ENCODE measurements at regions not wholly inside any gene's neighbourhood (a gene's known extent, or its start where the extent isn't known, plus 50 kb on each side); places are given as distances from the start of the nearest gene placed in this dataset.

GRCh38 chr3:180402471-180403073 lies 199.4 kb upstream of the TTC14 start:
- Histone ChIP-seq H3K27ac (ENCODE audit: low read depth) (no peak overlapping the region), H4K20me1 (replicated peaks; ENCODE audit: insufficient read depth) (no peaks in the 10 kb centered on the region), H3K27me3 (ENCODE audit: insufficient read depth) (no peaks in the 10 kb centered on the region), H3F3A (replicated peaks; ENCODE audit: low read depth) (no peaks in the 10 kb centered on the region), H3K4me2 (no peak overlapping the region), H2AFZ (no peak overlapping the region), H3K4me1 (ENCODE audit: insufficient read depth) (no peaks in the 10 kb centered on the region), H3K36me3 (ENCODE audit: insufficient read depth) (no peaks in the 10 kb centered on the region), H3K79me2 (replicated peaks; ENCODE audit: insufficient read depth) (no peaks in the 10 kb centered on the region), H3K4me3 (no peak overlapping the region), H3K9me2 (ENCODE audit: insufficient read depth) (0 out of 2 replicates have a peak, but pooled peaks cover 3% of the 10 kb centered on the region)
- no peaks in the 10 kb centered on the region for H3K36me3 Mint-ChIP-seq (ENCODE audit: low read depth)
- H3K27me3 Mint-ChIP-seq (ENCODE audit: insufficient read depth, low read depth, poor library complexity), result no peaks in the 10 kb centered on the region
- no peaks in the 10 kb centered on the region for H3K9me3 Mint-ChIP-seq
- TF ChIP-seq NANOG (IDR thresholded peaks at IDR 0.05; ENCODE audit: borderline replicate concordance) (no peak), CTCF (conservative IDR thresholded peaks at IDR 0.05; ENCODE audit: low read depth in 2 of 2) (no peak), CREB1 (CRISPR knock-in tag; IDR thresholded peaks at IDR 0.05; ENCODE audit: low read depth) (no peak), STAT1 (IDR thresholded peaks at IDR 0.05; ENCODE audit: unreplicated experiment) (no peak)
- ATAC-seq (no peak), DNase-seq (ENCODE audit: low spot score) (no peak)
- no peak overlapping the region for H3K27ac Mint-ChIP-seq
- H3K4me1 Mint-ChIP-seq, result no peaks in the 10 kb centered on the region
- H3K4me3 Mint-ChIP-seq, result no peak overlapping the region

- H3K36me3 Mint-ChIP-seq (ENCODE audit: low read depth), result no peaks in the 10 kb centered on the region
- Histone ChIP-seq H3K4me2 (no peak overlapping the region), H3K4me1 (ENCODE audit: insufficient read depth) (no peaks in the 10 kb centered on the region)
- TF ChIP-seq EZH2phosphoT487 (IDR thresholded peaks at IDR 0.05; ENCODE audit: unreplicated experiment), result no peak
- TF ChIP-seq STAT1 (IDR thresholded peaks at IDR 0.05; ENCODE audit: unreplicated experiment), result no peak
- no peak for TF ChIP-seq POLR2AphosphoS5 (IDR thresholded peaks at IDR 0.05; ENCODE audit: low read depth)
- TF ChIP-seq CTCF (conservative IDR thresholded peaks at IDR 0.05; ENCODE audit: low read depth in 2 of 2), result no peak
- TF ChIP-seq REST (IDR thresholded peaks at IDR 0.05; ENCODE audit: unreplicated experiment), result no peak
- no peak for TF ChIP-seq JUNB (IDR thresholded peaks at IDR 0.05; ENCODE audit: unreplicated experiment)
- TF ChIP-seq ZNF331 (CRISPR knock-in tag; IDR thresholded peaks at IDR 0.05; ENCODE audit: low read depth), result no peak
- TF ChIP-seq EZH2 (IDR thresholded peaks at IDR 0.05; ENCODE audit: low read depth, unreplicated experiment), result no peak
- TF ChIP-seq ZNF114 (CRISPR knock-in tag; IDR thresholded peaks at IDR 0.05), result no peak
Measured at GRCh38 chr3:180403156-180403555, 198.8 kb upstream of the TTC14 start.

More at GRCh38 chr3:180403156-180403555, 198.8 kb upstream of the TTC14 start:
- no peak overlapping the region for H3K4me3 Mint-ChIP-seq
- no peak overlapping the region for H3K27ac Mint-ChIP-seq
- DNase-seq (ENCODE audit: low spot score) (no peak), ATAC-seq (no peak)
- H3K27me3 ChIP-seq (ENCODE audit: insufficient read depth), result no peaks in the 10 kb centered on the region
- H3K4me1 Mint-ChIP-seq, result no peaks in the 10 kb centered on the region
- no peak overlapping the region for H3K4me3 ChIP-seq
- no peak overlapping the region for H3K27ac ChIP-seq (ENCODE audit: low read depth)
- H3K27me3 Mint-ChIP-seq (ENCODE audit: insufficient read depth, low read depth, poor library complexity), result no peaks in the 10 kb centered on the region
- no peak overlapping the region for H2AFZ ChIP-seq
- no peaks in the 10 kb centered on the region for H4K20me1 ChIP-seq (replicated peaks; ENCODE audit: insufficient read depth)
- H3K9me2 ChIP-seq (ENCODE audit: insufficient read depth), result 0 out of 2 replicates have a peak, but pooled peaks cover 3% of the 10 kb centered on the region
- H3K79me2 ChIP-seq (replicated peaks; ENCODE audit: insufficient read depth), result no peaks in the 10 kb centered on the region
- H3F3A ChIP-seq (replicated peaks; ENCODE audit: low read depth), result no peaks in the 10 kb centered on the region
- H3K36me3 ChIP-seq (ENCODE audit: insufficient read depth), result no peaks in the 10 kb centered on the region
- H3K9me3 Mint-ChIP-seq, result no peaks in the 10 kb centered on the region

Data from GM23338 (cell line).